WTC11 (cell line): ENCODE measurements at regions not wholly inside any gene's neighbourhood (a gene's known extent, or its start where the extent isn't known, plus 50 kb on each side); places are given as distances from the start of the nearest gene placed in this dataset.
"Not testable (repeated sequence)": the region's sequence is repeated elsewhere in the genome, so short reads cannot be mapped to it uniquely, and the experiment has no call there.

Source experiments
- NR3C1 ChIP-seq: sonication (generic); formaldehyde crosslinking; conservative IDR thresholded peaks from 2 replicates; pipeline ENCODE4 v1.8.1; 2023; ENCODE audit warnings: low read depth, mild to moderate bottlenecking, missing genetic modification reagents
- TF ChIP-seq, protein P1 (sequence below): fragments of 200-600 bp; IDR thresholded peaks from 2 replicates; pipeline ENCODE4 v1.8.0; 2022; ENCODE audit warnings: antibody characterized with exemption
- TF ChIP-seq, protein P2 (sequence below): sonication (generic); formaldehyde crosslinking; IDR thresholded peaks from 2 replicates; pipeline ENCODE4 v1.8.0; 2022; ENCODE audit warnings: mild to moderate bottlenecking, missing genetic modification reagents
- TF ChIP-seq, protein P3 (sequence below): sonication (generic); formaldehyde crosslinking; IDR thresholded peaks from 2 replicates; pipeline ENCODE4 v1.8.1; 2023; ENCODE audit warnings: mild to moderate bottlenecking, missing genetic modification reagents

DNA sequence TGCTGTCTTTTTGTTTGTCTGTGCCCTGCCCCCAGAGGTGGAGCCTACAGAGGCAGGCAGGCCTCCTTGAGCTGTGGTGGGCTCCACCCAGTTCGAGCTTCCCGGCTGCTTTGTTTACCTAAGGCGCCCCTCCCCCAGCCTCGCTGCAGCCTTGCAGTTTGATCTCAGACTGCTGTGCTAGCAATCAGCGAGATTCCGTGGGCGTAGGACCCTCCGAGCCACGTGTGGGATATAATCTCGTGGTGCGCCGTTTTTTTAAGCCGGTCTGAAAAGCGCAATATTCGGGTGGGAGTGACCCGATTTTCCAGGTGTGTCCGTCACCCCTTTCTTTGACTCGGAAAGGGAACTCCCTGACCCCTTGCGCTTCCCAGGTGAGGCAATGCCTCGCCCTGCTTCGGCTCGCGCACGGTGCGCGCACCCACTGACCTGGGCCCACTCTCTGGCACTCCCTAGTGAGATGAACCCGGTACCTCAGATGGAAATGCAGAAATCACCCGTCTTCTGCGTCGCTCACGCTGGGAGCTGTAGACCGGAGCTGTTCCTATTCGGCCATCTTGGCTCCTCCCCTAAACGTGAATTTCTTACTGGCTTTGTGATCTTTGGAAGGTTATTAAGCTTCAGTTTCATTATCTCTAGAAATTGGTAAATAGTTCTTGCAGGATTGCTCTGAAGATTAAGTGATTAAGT lies 196.2 kb upstream of the ADO start:
- TF ChIP-seq NR3C1 (CRISPR knock-in tag) = not testable (repeated sequence)
- TF ChIP-seq, protein P1, sequence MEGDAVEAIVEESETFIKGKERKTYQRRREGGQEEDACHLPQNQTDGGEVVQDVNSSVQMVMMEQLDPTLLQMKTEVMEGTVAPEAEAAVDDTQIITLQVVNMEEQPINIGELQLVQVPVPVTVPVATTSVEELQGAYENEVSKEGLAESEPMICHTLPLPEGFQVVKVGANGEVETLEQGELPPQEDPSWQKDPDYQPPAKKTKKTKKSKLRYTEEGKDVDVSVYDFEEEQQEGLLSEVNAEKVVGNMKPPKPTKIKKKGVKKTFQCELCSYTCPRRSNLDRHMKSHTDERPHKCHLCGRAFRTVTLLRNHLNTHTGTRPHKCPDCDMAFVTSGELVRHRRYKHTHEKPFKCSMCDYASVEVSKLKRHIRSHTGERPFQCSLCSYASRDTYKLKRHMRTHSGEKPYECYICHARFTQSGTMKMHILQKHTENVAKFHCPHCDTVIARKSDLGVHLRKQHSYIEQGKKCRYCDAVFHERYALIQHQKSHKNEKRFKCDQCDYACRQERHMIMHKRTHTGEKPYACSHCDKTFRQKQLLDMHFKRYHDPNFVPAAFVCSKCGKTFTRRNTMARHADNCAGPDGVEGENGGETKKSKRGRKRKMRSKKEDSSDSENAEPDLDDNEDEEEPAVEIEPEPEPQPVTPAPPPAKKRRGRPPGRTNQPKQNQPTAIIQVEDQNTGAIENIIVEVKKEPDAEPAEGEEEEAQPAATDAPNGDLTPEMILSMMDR = not testable (repeated sequence)
- TF ChIP-seq, protein P2, sequence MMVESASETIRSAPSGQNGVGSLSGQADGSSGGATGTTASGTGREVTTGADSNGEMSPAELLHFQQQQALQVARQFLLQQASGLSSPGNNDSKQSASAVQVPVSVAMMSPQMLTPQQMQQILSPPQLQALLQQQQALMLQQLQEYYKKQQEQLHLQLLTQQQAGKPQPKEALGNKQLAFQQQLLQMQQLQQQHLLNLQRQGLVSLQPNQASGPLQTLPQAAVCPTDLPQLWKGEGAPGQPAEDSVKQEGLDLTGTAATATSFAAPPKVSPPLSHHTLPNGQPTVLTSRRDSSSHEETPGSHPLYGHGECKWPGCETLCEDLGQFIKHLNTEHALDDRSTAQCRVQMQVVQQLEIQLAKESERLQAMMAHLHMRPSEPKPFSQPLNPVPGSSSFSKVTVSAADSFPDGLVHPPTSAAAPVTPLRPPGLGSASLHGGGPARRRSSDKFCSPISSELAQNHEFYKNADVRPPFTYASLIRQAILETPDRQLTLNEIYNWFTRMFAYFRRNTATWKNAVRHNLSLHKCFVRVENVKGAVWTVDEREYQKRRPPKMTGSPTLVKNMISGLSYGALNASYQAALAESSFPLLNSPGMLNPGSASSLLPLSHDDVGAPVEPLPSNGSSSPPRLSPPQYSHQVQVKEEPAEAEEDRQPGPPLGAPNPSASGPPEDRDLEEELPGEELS (CRISPR knock-in tag) = not testable (repeated sequence)
- TF ChIP-seq, protein P3, sequence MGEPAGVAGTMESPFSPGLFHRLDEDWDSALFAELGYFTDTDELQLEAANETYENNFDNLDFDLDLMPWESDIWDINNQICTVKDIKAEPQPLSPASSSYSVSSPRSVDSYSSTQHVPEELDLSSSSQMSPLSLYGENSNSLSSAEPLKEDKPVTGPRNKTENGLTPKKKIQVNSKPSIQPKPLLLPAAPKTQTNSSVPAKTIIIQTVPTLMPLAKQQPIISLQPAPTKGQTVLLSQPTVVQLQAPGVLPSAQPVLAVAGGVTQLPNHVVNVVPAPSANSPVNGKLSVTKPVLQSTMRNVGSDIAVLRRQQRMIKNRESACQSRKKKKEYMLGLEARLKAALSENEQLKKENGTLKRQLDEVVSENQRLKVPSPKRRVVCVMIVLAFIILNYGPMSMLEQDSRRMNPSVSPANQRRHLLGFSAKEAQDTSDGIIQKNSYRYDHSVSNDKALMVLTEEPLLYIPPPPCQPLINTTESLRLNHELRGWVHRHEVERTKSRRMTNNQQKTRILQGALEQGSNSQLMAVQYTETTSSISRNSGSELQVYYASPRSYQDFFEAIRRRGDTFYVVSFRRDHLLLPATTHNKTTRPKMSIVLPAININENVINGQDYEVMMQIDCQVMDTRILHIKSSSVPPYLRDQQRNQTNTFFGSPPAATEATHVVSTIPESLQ (CRISPR knock-in tag) = not testable (repeated sequence)
